Smooth muscle cell (in vitro differentiated cells): ENCODE measurements at regions not wholly inside any gene's neighbourhood (a gene's known extent, or its start where the extent isn't known, plus 50 kb on each side); places are given as distances from the start of the nearest gene placed in this dataset.
"Not testable (repeated sequence)": the region's sequence is repeated elsewhere in the genome, so short reads cannot be mapped to it uniquely, and the experiment has no call there.

Source experiments
- DNase-seq: peaks from one replicate; lab custom pipeline; 2025; ENCODE audit not compliant: unreplicated experiment; lab: John Stamatoyannopoulos, UW
- H2AFZ ChIP-seq: fragments of 200-600 bp; sonication (generic); 2 replicates; pipeline ENCODE4 v1.6.0; 2016; ENCODE audit warnings: antibody characterized with exemption, low read depth, mild to moderate bottlenecking
- H3F3A ChIP-seq: fragments of 200-600 bp; sonication (generic); 2 replicates; pipeline ENCODE4 v1.6.0; 2017; ENCODE audit warnings: antibody characterized with exemption, low read depth
- H3K27ac ChIP-seq: fragments of 200-600 bp; sonication (generic); 2 replicates; pipeline ENCODE4 v1.5.1; 2016; ENCODE audit warnings: low read depth, mild to moderate bottlenecking
- H3K27me3 ChIP-seq: fragments of 200-600 bp; sonication (generic); 2 replicates; pipeline ENCODE4 v1.6.1; 2016; ENCODE audit warnings: low read depth, mild to moderate bottlenecking
- H3K36me3 ChIP-seq: fragments of 200-600 bp; sonication (generic); 2 replicates; pipeline ENCODE4 v1.5.1; 2016; ENCODE audit warnings: low read depth
- H3K4me1 ChIP-seq: fragments of 200-600 bp; sonication (generic); 2 replicates; pipeline ENCODE4 v1.5.1; 2016; ENCODE audit warnings: low read depth
- H3K4me2 ChIP-seq: fragments of 200-600 bp; sonication (generic); 2 replicates; pipeline ENCODE4 v1.6.0; 2016; ENCODE audit warnings: mild to moderate bottlenecking
- H3K4me3 ChIP-seq: fragments of 200-600 bp; sonication (generic); 2 replicates; pipeline ENCODE4 v1.5.1; 2016; ENCODE audit warnings: mild to moderate bottlenecking
- H3K79me2 ChIP-seq: fragments of 200-600 bp; sonication (generic); 2 replicates; pipeline ENCODE4 v1.6.0; 2016; ENCODE audit warnings: low read depth, mild to moderate bottlenecking
- H3K9ac ChIP-seq: fragments of 200-600 bp; sonication (generic); 2 replicates; pipeline ENCODE4 v1.6.0; 2016; ENCODE audit warnings: low read depth
- H3K9me3 ChIP-seq: fragments of 200-600 bp; sonication (generic); replicated peaks from 2 replicates; pipeline ENCODE4 v1.5.1; 2016; ENCODE audit warnings: low read depth
- H4K20me1 ChIP-seq: fragments of 200-600 bp; sonication (generic); 2 replicates; pipeline ENCODE4 v1.6.0; 2016; ENCODE audit warnings: low read depth
- WGBS: methylation state at CpG from one replicate; pipeline ENCODE4 v1.1.7; 2016; ENCODE audit warnings: low lambda C conversion rate; 5-methylcytosine and 5-hydroxymethylcytosine counted together
- TF ChIP-seq, protein P1 (sequence below): fragments of 200-600 bp; sonication (generic); IDR thresholded peaks from 2 replicates; pipeline ENCODE4 v1.5.1; 2017; ENCODE audit warnings: borderline replicate concordance, mild to moderate bottlenecking, antibody characterized with exemption; ENCODE audit not compliant: insufficient read depth, poor library complexity, severe bottlenecking

- H4K20me1 ChIP-seq = no peaks in the 10 kb centered on the region
Measured at GRCh38 chr18:76615065-76615733, 120.2 kb upstream of the ZNF516 start.

DNA sequence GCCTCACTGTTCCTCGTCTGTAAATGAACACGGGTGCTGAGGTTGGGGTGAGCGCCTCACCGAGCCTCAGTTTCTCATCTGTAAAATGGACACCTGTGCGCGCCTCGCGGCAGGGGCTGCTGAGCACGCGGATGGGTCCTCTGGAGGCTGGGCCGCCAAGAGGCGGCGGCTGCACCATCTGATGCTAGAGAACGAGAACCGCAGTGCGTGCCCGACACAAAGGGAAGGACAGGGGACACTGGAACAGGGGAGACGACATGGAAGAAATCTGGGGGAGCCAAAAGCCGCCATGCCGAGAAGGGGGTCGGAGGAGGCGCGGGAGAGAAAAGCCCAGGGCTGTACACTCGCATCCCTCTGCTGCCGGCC is 118.7 kb upstream of the ZNF516 start:
- WGBS = 95% methylated on average over 25 of the region's 25 CpGs
- Histone ChIP-seq H3K4me3 (no peak overlapping the region), H3K9me3 (no peaks in the 10 kb centered on the region), H4K20me1 (no peaks in the 10 kb centered on the region), H3K4me2 (no peak overlapping the region), H3K27ac (no peak overlapping the region), H3K79me2 (no peaks in the 10 kb centered on the region), H3K36me3 (no peaks in the 10 kb centered on the region), H3K4me1 (no peaks in the 10 kb centered on the region), H2AFZ (no peak overlapping the region), H3K27me3 (no peaks in the 10 kb centered on the region), H3F3A (no peaks in the 10 kb centered on the region), H3K9ac (no peak overlapping the region)
- DNase-seq = no peak
- TF ChIP-seq, protein P1, sequence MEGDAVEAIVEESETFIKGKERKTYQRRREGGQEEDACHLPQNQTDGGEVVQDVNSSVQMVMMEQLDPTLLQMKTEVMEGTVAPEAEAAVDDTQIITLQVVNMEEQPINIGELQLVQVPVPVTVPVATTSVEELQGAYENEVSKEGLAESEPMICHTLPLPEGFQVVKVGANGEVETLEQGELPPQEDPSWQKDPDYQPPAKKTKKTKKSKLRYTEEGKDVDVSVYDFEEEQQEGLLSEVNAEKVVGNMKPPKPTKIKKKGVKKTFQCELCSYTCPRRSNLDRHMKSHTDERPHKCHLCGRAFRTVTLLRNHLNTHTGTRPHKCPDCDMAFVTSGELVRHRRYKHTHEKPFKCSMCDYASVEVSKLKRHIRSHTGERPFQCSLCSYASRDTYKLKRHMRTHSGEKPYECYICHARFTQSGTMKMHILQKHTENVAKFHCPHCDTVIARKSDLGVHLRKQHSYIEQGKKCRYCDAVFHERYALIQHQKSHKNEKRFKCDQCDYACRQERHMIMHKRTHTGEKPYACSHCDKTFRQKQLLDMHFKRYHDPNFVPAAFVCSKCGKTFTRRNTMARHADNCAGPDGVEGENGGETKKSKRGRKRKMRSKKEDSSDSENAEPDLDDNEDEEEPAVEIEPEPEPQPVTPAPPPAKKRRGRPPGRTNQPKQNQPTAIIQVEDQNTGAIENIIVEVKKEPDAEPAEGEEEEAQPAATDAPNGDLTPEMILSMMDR = no peak

More at GRCh38 chr18:76615065-76615733, 120.2 kb upstream of the ZNF516 start:
- peaks cover 8% of the 10 kb centered on the region for H3K4me1 ChIP-seq
- DNase-seq = no peak
- H3F3A ChIP-seq = peaks cover 6% of the 10 kb centered on the region
- WGBS = 70% methylated on average over 17 of the region's 17 CpGs
- no peaks in the 10 kb centered on the region for H3K79me2 ChIP-seq
- no peak overlapping the region for H2AFZ ChIP-seq
- no peaks in the 10 kb centered on the region for H3K27me3 ChIP-seq
- no peak overlapping the region for H3K4me2 ChIP-seq
- no peaks in the 10 kb centered on the region for H3K9me3 ChIP-seq
- H3K27ac ChIP-seq = no peak overlapping the region
- TF ChIP-seq, protein P1 = no peak
- no peaks in the 10 kb centered on the region for H3K36me3 ChIP-seq
- no peak overlapping the region for H3K9ac ChIP-seq
- no peak overlapping the region for H3K4me3 ChIP-seq

DNA sequence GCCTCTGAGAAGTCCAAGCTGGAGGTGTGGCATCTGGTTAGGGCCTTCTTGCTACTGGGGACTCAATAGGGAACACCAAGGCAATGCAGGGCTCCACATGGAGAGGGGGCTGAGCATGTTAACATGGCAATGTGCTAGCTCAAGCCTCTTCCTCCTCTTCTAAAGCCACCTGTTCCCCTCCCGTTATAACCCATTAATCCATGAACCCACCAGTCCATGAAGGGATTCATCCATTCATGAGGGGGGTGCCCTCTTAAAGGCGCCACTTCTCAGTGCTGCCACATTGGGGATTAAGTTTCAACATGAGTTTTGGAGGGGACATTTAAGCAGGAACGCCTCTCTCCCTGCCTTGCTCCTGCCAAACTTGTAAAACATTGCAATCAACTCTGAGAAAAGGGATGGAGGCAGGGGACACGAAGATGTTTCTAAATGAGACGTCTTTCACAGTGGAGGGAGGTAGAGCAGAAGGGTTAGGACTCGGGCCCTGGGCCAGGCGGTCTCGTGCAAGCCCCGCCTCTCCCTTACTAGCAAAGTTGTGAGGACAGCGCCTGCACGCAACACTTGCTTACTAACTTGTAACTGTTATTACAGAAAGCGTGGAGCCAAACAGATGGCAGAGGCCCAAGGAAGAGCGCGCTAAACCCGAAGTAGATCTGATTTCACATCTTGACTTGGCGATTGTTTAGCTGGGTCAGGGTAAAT is 118.2 kb upstream of the ZNF516 start:
- H2AFZ ChIP-seq = no peak overlapping the region
- no peaks in the 10 kb centered on the region for H3K9me3 ChIP-seq
- WGBS = 94% methylated on average over 16 of the region's 16 CpGs
- no peaks in the 10 kb centered on the region for H3K36me3 ChIP-seq
- H3K79me2 ChIP-seq = no peaks in the 10 kb centered on the region
- TF ChIP-seq, protein P1 = no peak
- H3K27ac ChIP-seq = no peak overlapping the region
- no peak overlapping the region for H3K4me2 ChIP-seq
- no peak for DNase-seq
- H3K4me3 ChIP-seq = no peak overlapping the region
- no peaks in the 10 kb centered on the region for H3K4me1 ChIP-seq
- H3F3A ChIP-seq = no peaks in the 10 kb centered on the region
- no peaks in the 10 kb centered on the region for H4K20me1 ChIP-seq
- H3K9ac ChIP-seq = no peak overlapping the region
- no peaks in the 10 kb centered on the region for H3K27me3 ChIP-seq

DNA sequence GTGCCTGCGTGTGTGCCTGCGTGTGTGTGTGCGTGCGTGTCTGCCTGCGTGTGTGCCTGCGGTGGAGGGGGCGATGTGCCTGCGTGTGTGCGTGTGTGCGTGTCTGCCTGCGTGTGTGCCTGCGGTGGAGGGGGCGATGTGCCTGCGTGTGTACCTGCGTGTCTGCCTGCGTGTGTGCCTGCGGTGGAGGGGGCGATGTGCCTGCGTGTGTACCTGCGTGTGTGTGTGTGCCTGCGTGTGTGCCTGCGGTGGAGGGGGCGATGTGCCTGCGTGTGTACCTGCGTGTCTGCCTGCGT is 116.7 kb upstream of the ZNF516 start:
- not testable (repeated sequence) for H3K4me2 ChIP-seq, H2AFZ ChIP-seq, H3K4me3 ChIP-seq, H3K9me3 ChIP-seq, H3K36me3 ChIP-seq, DNase-seq, H3K27me3 ChIP-seq, H3K27ac ChIP-seq, H3K9ac ChIP-seq, H4K20me1 ChIP-seq, H3F3A ChIP-seq, H3K4me1 ChIP-seq, H3K79me2 ChIP-seq
- 98% methylated on average over 16 of the region's 26 CpGs for WGBS
